ENCODE measurements at regions not wholly inside any gene's neighbourhood (a gene's known extent, or its start where the extent isn't known, plus 50 kb on each side); places are given as distances from the start of the nearest gene placed in this dataset.

GRCh38 chr9:91158946-91159345 is 202.8 kb downstream of the AUH start:
- H3K27ac ChIP-seq (ENCODE audit: insufficient read depth, low read depth, low read length): no peak overlapping the region
- no peaks in the 10 kb centered on the region for H3K36me3 ChIP-seq (ENCODE audit: control insufficient read depth in 2 of 2, extremely low read depth in 1 of 2, insufficient read depth in 2 of 2, low read length in 2 of 2)
- H3K4me1 ChIP-seq (ENCODE audit: control insufficient read depth, extremely low read depth, insufficient read depth, low read length): peaks cover 9% of the 10 kb centered on the region
- no peaks in the 10 kb centered on the region for H4K20me1 ChIP-seq (replicated peaks; ENCODE audit: control insufficient read depth, extremely low read depth, insufficient read depth, low read length)
- dilution Hi-C loops (cut with MboI; ENCODE audit: extremely low pct_ligation_motif_present, low sequenced_read_pairs) (no loop called here), intact Hi-C loops (cut with micrococcal nuclease) (no loop called here)
- BruUV-seq (replicated peaks): no TSS peak
- no peak overlapping the region for H3K4me3 ChIP-seq (replicated peaks in 1 of 3; ENCODE audit: insufficient read depth in 1 of 3, low read depth in 1 of 3, low read length in 3 of 3)
- no peaks in the 10 kb centered on the region for H3K27me3 ChIP-seq (ENCODE audit: control insufficient read depth in 2 of 2, insufficient read depth in 2 of 2, low read length in 2 of 2)
- no peaks in the 10 kb centered on the region for H3K79me2 ChIP-seq (ENCODE audit: control insufficient read depth, insufficient read depth, low read length)
- no peaks in the 10 kb centered on the region for H3K9me1 ChIP-seq (replicated peaks; ENCODE audit: control insufficient read depth, extremely low read depth, insufficient read depth, low read length)
- no peak overlapping the region for H2AFZ ChIP-seq (ENCODE audit: low read depth, low read length)
- DNase-seq (ENCODE audit: low read depth, low spot score) (no peak), FAIRE-seq (no peak)
- H3K9me3 ChIP-seq (replicated peaks; ENCODE audit: control insufficient read depth, insufficient read depth, low read length): no peaks in the 10 kb centered on the region
- H3K9ac ChIP-seq (replicated peaks; ENCODE audit: extremely low read depth, insufficient read depth, low read length): no peak overlapping the region
- CTCF ChIA-PET: no interaction called here
- POLR2A ChIA-PET: no interaction called here
- no peak overlapping the region for H3K4me2 ChIP-seq (ENCODE audit: insufficient read depth, low read length)
- no peak for TF ChIP-seq POLR2A (IDR thresholded peaks at IDR 0.05; ENCODE audit: low read depth, low read length)
- TF ChIP-seq FOS (IDR thresholded peaks at IDR 0.05; ENCODE audit: borderline replicate concordance, insufficient read depth, low read length): no peak
- TF ChIP-seq EZH2 (IDR thresholded peaks at IDR 0.05; ENCODE audit: borderline replicate concordance, low read depth, low read length, severe bottlenecking): no peak
- TF ChIP-seq CTCF (IDR thresholded peaks at IDR 0.05; ENCODE audit: extremely low read depth in 1 of 2, insufficient read depth in 1 of 2, low read depth in 1 of 2, low read length in 2 of 2): no peak
- no peak for TF ChIP-seq MAX (IDR thresholded peaks at IDR 0.05; ENCODE audit: insufficient read depth, insufficient read length)
- TF ChIP-seq GATA2 (IDR thresholded peaks at IDR 0.05; ENCODE audit: insufficient read depth, insufficient read length, low read depth, low read length): no peak
